ENCODE measurements at regions not wholly inside any gene's neighbourhood (a gene's known extent, or its start where the extent isn't known, plus 50 kb on each side); places are given as distances from the start of the nearest gene placed in this dataset.

DNA sequence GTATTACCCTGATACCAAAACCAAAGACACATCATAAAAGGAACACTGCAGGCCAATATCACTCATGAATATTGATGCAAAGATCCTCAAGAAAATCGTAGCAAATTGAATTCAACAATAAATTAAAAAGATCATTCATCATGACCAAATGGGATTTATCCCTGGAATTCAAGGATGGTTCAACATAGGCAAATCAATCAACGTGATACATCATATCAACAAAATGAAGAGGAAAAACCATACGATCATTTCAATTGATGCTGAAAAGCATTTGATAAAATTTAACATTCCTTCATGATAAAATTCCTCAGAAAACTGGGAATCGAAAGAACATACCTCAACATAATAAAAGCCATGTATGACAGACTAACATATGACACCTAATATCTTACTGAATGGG is 52.7 kb upstream of the STARD8 start:
- DNase-seq (no peak), ATAC-seq (ENCODE audit: low read depth) (no peak)
- Histone ChIP-seq H2BK15ac (ENCODE audit: low read depth, low read length) (no peak overlapping the region), H3K36me3 (ENCODE audit: control insufficient read depth, insufficient read depth, low read length) (no peaks in the 10 kb centered on the region), H3K9me3 (ENCODE audit: control insufficient read depth, insufficient read depth, low read length) (no peaks in the 10 kb centered on the region), H4K91ac (ENCODE audit: insufficient read depth, low read depth, low read length) (no peak overlapping the region), H4K20me1 (ENCODE audit: insufficient read depth, low read length) (no peaks in the 10 kb centered on the region), H3K4me3 (ENCODE audit: insufficient read depth, low read depth, low read length) (no peak overlapping the region), H2AFZ (replicated peaks; ENCODE audit: low read length, poor library complexity) (no peak overlapping the region), H3K4me1 (ENCODE audit: control insufficient read depth, insufficient read depth, low read length) (no peaks in the 10 kb centered on the region), H3K4ac (ENCODE audit: low read depth, low read length) (no peak overlapping the region), H3K9me1 (ENCODE audit: insufficient read depth, low read length) (no peaks in the 10 kb centered on the region), H2BK20ac (ENCODE audit: low read depth, low read length) (no peak overlapping the region), H3K27me3 (ENCODE audit: control insufficient read depth, insufficient read depth, low read length) (peaks cover 2% of the 10 kb centered on the region), H4K5ac (ENCODE audit: low read depth, low read length) (no peak overlapping the region), H2BK5ac (ENCODE audit: low read depth, low read length, poor library complexity, severe bottlenecking) (no peak overlapping the region), H3K27ac (ENCODE audit: insufficient read depth, low read length) (no peak overlapping the region), H2AK9ac (replicated peaks; ENCODE audit: low read depth, low read length, poor library complexity) (no peak overlapping the region), H3K79me1 (ENCODE audit: low read depth in 1 of 2, low read length in 2 of 2) (no peaks in the 10 kb centered on the region), H3K23ac (ENCODE audit: low read depth, low read length) (no peak overlapping the region), H2BK120ac (ENCODE audit: low read depth, low read length) (no peak overlapping the region), H4K8ac (ENCODE audit: low read depth in 2 of 2, low read length in 2 of 2) (no peak overlapping the region), H3K56ac (ENCODE audit: extremely low read depth, insufficient read depth, low read length) (no peak overlapping the region), H3K9ac (ENCODE audit: low read depth, low read length) (no peak overlapping the region), H3K4me2 (ENCODE audit: low read depth, low read length) (no peak overlapping the region), H3K14ac (replicated peaks; ENCODE audit: low read depth, low read length) (no peak overlapping the region), H3K18ac (ENCODE audit: low read depth, low read length) (no peak overlapping the region), H2AK5ac (ENCODE audit: low read depth, low read length) (no peak overlapping the region)
- intact Hi-C loops (cut with micrococcal nuclease): loop anchor here (5.0 kb wide), 1 partner anchor 213 kb away; no protein-coding TSS in a partner anchor
- ChIA-PET POLR2A (ENCODE audit: unreplicated experiment) (no interaction called here), CTCF (no interaction called here)
- no peak for TF ChIP-seq CEBPB (IDR thresholded peaks at IDR 0.05; ENCODE audit: low read depth, low read length)
- TF ChIP-seq, protein P1, sequence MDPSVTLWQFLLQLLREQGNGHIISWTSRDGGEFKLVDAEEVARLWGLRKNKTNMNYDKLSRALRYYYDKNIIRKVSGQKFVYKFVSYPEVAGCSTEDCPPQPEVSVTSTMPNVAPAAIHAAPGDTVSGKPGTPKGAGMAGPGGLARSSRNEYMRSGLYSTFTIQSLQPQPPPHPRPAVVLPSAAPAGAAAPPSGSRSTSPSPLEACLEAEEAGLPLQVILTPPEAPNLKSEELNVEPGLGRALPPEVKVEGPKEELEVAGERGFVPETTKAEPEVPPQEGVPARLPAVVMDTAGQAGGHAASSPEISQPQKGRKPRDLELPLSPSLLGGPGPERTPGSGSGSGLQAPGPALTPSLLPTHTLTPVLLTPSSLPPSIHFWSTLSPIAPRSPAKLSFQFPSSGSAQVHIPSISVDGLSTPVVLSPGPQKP (IDR thresholded peaks at IDR 0.05; ENCODE audit: borderline replicate concordance, low read depth, low read length): no peak
- TF ChIP-seq MAZ (IDR thresholded peaks at IDR 0.05; ENCODE audit: borderline replicate concordance, low read depth, low read length): no peak
- TF ChIP-seq BHLHE40 (IDR thresholded peaks at IDR 0.05; ENCODE audit: low read depth, low read length): no peak
- TF ChIP-seq SMC3 (IDR thresholded peaks at IDR 0.05; ENCODE audit: low read depth, low read length): no peak
- no peak for TF ChIP-seq RCOR1 (IDR thresholded peaks at IDR 0.05; ENCODE audit: insufficient replicate concordance, low read length)
- no peak for TF ChIP-seq NFE2L2 (IDR thresholded peaks at IDR 0.05; ENCODE audit: low read depth, low read length)
- WGBS, 2 experiments (ENCODE audit: extremely low coverage in 2 of 2, insufficient read length in 1 of 2): 40% methylated on average over 1 of the region's 4 CpGs; no CpG with 5 or more reads in 1 of the 2 experiments
- dilution Hi-C loops (cut with HindIII; ENCODE audit: low sequenced_read_pairs, unreplicated experiment): no loop called here
- no TSS peak for BruUV-seq (replicated peaks)
- in situ Hi-C loops (cut with MboI; ENCODE audit: low sequenced_read_pairs): no loop called here

Measured in IMR-90 (cell line).